Natural killer cell treated with Interleukin-12 subunit alpha and Interleukin-12 subunit beta and Interleukin-15 and Interleukin-18, amount 100 ng/mL, for 72 hours (primary cell): ENCODE measurements at regions not wholly inside any gene's neighbourhood (a gene's known extent, or its start where the extent isn't known, plus 50 kb on each side); places are given as distances from the start of the nearest gene placed in this dataset.

Experiments used
- ATAC-seq, 2 donors: fragments of 150-1000 bp; cut with Tn5 transposase in 1 of 2; sonication (Bioruptor Pico), chemical (Tn5 transposase) in 1 of 2; 2 replicates each; pipeline ENCODE4 v1.10.0; 2021
- DNase-seq: peaks from one replicate; pipeline ENCODE4 v3.0.0; 2022; ENCODE audit warnings: low spot score
- H3K27ac Mint-ChIP-seq, 2 donors: 1 replicate in 1 of 2; 2 replicates in 1 of 2; pipeline ENCODE4 v1.8.0; 2022; ENCODE audit warnings: mixed read lengths in 2 of 2, mild to moderate bottlenecking in 1 of 2, moderate library complexity in 1 of 2
- H3K27me3 Mint-ChIP-seq, 2 donors: 1 replicate in 1 of 2; 2 replicates in 1 of 2; pipeline ENCODE4 v1.8.0; 2022; ENCODE audit warnings: mixed read lengths in 2 of 2
- H3K36me3 Mint-ChIP-seq: one replicate; pipeline ENCODE4 v1.8.0; 2022; ENCODE audit warnings: mixed read lengths
- H3K4me1 Mint-ChIP-seq, 2 donors: 1 replicate in 1 of 2; 2 replicates in 1 of 2; pipeline ENCODE4 v1.8.0; 2022; ENCODE audit warnings: low read depth in 2 of 2, mixed read lengths in 2 of 2, mild to moderate bottlenecking in 1 of 2
- H3K4me3 Mint-ChIP-seq: one replicate; pipeline ENCODE4 v1.8.0; 2022; ENCODE audit warnings: mixed read lengths
- H3K9me3 Mint-ChIP-seq: 2 replicates; pipeline ENCODE4 v1.8.0; 2022; ENCODE audit warnings: mixed read lengths

DNA sequence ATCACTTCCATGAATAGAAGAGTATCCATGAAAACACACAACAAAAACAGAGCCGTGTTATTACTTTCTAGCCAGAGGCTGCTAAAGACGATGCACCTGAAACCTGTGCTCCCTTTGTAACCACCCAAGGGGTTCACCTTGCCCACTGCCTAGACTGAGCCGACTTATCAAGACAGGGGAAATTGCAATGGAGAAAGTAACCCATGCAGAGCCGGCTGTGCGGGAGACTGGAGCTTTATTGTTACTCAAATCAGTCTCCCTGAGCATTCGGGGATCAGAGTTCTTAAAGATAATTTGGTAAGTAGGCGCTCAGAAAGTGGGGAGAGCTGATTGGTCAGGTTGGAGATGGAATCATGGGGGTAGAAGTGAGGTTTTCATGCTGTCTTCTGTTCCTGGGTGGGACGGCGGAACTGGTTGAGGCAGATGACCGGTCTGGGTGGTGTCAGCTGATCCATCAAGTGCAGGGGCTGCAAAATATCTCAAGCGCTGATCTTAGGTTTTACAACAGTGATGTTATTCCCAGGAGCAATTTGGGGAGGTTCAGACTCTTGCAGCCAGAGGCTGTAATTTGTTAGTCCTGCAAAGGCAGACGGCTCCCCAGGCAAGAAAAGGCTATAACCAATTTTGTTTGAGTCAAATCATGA is 366.6 kb downstream of the PREX1 start:
- no peaks in the 10 kb centered on the region for H3K4me1 Mint-ChIP-seq
- no peaks in the 10 kb centered on the region for H3K36me3 Mint-ChIP-seq
- no peak overlapping the region for H3K27ac Mint-ChIP-seq
- peaks cover 4 to 12% of the 10 kb centered on the region in 2 donors for H3K27me3 Mint-ChIP-seq
- DNase-seq = no peak
- H3K9me3 Mint-ChIP-seq = no peaks in the 10 kb centered on the region
- H3K4me3 Mint-ChIP-seq = no peak overlapping the region
- no peak for ATAC-seq

DNA sequence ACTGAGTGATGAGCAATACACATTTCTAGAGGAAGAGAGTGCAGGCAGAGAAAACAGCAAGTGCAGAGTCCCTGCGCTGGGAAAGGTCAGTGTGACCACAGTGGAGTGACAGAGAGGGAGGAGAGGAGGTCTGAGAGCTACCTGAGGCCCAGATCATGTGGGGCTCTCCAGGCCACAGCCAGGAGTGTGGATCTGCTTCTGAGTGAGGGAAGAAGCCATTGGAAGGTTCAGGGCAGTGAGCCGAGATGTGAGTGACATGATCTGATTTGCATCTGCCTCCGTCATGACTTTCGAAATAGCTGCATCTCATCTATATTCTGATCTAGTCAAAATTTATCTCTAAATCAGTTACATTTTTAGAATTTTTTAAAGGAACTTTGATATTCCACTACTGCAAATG is 367.1 kb downstream of the PREX1 start:
- H3K27ac Mint-ChIP-seq = no peak overlapping the region
- no peaks in the 10 kb centered on the region for H3K9me3 Mint-ChIP-seq
- DNase-seq (no peak), ATAC-seq (no peak)
- no peak overlapping the region for H3K4me3 Mint-ChIP-seq
- no peaks in the 10 kb centered on the region for H3K4me1 Mint-ChIP-seq
- H3K27me3 Mint-ChIP-seq = peaks cover 4 to 12% of the 10 kb centered on the region in 2 donors
- no peaks in the 10 kb centered on the region for H3K36me3 Mint-ChIP-seq

DNA sequence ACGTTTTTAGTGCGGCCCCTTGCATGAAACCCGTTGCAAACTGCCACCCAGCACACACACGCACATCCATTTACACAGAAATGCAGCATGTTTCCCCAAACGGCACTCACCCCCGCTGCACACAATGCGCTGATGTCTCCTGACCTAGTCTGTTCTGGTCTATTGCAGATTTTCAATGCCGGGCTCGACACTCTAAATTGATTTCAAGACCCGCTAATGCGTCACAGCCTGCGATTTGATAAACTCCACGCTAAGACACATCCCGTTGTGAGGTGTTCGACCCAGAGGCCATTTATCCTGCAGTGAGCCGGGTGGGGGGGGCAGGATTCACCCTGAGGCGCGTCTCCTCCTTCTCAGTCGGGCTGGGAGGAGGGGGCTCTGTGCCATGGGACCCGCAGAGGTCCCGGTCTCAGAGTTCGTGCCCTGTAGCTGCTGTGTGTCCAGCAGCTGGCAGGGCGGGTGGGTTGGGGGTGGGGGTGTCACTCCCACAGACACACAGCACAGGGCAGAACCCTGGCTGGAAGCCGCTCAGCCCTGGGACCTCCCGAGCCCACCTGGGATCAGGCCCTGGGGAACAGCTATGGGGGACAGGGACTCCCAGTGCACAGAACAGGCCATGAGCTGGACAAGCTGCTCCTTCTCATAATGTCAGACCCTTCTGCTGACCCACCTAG is 367.9 kb downstream of the PREX1 start:
- Mint-ChIP-seq H3K27ac (no peak overlapping the region), H3K27me3 (peaks cover 4 to 12% of the 10 kb centered on the region in 2 donors), H3K4me3 (no peak overlapping the region), H3K4me1 (no peaks in the 10 kb centered on the region), H3K9me3 (no peaks in the 10 kb centered on the region), H3K36me3 (no peaks in the 10 kb centered on the region)
- no peak for ATAC-seq
- DNase-seq = no peak

DNA sequence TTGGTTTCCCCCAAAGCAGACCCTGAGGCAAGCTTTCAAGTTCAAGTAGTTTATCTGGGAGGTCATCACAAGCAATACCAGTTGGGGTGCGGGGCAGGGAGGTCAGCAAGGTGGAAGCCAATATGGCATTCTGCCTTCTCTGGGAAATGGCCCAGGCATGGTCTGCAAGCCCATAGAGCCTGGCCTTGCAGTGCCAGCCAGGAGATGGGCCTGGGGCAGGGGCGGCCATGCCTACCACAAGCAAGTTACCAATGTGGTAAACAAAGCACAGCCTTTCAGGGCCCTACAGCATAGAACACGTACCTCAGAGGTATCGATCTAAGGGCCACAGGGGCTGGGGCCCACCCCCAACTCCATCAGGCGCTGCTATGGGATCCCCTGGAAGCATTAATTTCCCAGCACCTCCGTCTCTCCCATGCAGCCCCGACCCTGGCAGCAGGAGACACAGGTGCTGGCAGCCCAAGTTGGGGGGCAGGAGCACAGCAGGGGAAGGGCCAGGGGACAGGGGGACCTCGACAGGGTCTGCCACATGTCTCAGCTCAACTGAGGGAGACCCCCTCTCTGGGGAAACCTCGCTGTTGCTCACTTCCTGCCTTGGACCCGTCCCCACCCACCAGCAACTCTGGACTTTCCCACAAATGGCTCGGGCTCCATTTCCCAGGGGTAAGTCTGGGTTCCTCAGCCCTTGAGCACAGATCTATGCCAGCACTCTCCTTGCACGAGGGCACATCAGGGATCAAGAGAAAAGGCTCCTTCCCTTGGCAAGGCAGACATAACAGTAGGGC is 369.0 kb downstream of the PREX1 start:
- Mint-ChIP-seq H3K36me3 (no peaks in the 10 kb centered on the region), H3K27ac (no peak overlapping the region), H3K4me1 (no peaks in the 10 kb centered on the region), H3K9me3 (no peaks in the 10 kb centered on the region), H3K4me3 (no peak overlapping the region), H3K27me3 (peaks cover 8 to 9% of the 10 kb centered on the region in 2 donors)
- ATAC-seq = no peak
- no peak for DNase-seq

DNA sequence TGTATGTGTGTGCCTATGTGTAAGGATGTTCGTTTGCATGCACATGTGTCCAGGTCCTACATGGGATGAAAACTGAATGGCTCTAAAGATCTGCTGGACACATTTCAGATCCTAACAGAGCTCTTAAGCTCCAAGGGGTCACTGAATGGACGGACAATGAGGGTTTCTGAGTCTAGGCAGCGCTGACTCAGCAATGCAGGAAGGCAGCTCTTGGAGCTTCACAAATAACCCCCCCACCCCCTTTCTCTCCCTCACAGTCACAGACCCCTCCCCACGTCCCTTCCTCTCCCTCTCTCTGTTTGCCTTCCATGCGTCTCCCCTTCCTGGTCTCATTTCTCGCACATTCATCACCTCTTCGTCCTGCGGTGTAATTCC is 369.8 kb downstream of the PREX1 start:
- Mint-ChIP-seq H3K4me1 (no peaks in the 10 kb centered on the region), H3K36me3 (no peaks in the 10 kb centered on the region), H3K27me3 (peaks cover 5 to 9% of the 10 kb centered on the region in 2 donors), H3K9me3 (no peaks in the 10 kb centered on the region), H3K4me3 (no peak overlapping the region), H3K27ac (no peak overlapping the region)
- DNase-seq (no peak), ATAC-seq (no peak)

DNA sequence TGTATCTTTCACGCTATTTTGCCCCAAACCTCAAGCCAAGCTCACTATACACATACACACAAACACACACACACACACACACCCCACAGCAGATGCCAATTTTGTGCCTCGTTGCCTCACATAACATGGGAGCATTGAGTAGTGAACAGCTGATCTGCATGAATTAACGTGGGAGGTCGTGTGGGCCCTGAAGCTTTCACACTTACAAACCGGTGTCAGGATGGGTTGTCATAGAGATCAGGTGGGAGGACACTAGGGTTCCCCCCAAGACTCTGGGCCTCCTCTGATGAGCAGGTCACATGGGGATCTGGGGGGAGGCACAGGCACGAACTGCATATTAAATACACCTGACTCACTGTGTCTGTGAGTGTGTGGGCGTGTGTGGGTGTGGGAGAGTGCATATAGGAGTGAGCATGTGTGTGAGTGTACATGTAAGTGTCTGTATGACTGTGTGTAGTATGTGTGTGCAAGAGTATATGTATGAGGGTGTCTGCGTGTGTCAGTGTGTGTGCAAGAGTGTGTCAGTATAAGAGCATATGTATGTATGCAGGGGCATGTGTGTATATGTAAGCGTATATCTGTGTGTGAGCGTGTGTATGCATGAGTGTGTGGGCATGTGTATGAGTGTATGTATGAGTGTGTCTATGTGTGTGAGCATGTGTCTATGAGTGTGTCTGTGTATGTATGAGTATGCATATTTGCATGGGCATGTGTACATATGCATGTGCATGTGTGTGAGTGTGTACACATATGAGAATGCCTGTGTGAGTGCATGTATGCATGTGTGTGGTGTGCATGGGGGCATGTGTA is 370.4 kb downstream of the PREX1 start:
- no peak overlapping the region for H3K4me3 Mint-ChIP-seq
- H3K9me3 Mint-ChIP-seq = no peaks in the 10 kb centered on the region
- ATAC-seq (no peak), DNase-seq (no peak)
- H3K27me3 Mint-ChIP-seq = peaks cover 5 to 9% of the 10 kb centered on the region in 2 donors
- no peak overlapping the region for H3K27ac Mint-ChIP-seq
- no peaks in the 10 kb centered on the region for H3K4me1 Mint-ChIP-seq
- no peaks in the 10 kb centered on the region for H3K36me3 Mint-ChIP-seq

DNA sequence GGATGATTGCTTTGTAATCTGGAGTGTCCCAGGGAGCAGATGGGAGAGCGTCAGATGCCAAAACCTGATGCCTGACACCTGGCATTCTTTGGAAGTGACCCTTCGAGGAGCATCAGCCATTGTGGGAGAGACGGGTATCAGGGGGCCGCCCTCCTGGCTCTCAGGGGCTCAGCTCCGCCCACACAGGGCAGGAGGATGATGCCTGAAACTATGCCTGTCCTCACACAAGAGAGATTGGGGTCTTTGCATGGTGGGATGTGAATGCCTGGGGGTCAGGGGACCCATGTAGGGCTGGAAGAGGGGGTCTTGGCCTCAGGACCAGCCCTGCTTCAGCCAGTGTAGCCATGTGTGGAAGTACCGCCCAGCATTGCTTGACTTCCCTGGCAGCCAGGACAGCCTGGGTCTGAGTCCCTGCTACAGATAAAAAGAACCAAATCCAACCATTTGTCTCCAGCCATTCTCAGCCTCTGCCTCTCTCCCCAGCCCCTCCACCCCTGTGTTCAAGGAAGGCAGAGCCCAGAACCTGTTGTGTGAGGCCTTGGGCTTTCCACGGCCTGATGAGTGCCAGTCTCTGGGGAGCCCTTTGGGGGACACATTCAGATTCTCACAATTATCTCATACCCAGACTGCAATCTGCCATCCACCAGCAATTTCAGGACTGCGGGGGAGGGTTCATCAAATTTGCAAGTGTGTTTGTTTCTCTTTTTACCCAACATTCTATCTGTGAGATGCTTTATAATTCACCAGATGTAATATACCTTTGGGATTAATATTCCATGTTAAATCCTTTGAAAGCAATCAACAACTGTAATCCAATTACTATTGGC is 371.2 kb downstream of the PREX1 start:
- Mint-ChIP-seq H3K27ac (no peak overlapping the region), H3K27me3 (peaks cover 5 to 9% of the 10 kb centered on the region in 2 donors), H3K4me1 (no peaks in the 10 kb centered on the region), H3K4me3 (no peak overlapping the region), H3K9me3 (no peaks in the 10 kb centered on the region), H3K36me3 (no peaks in the 10 kb centered on the region)
- DNase-seq (no peak), ATAC-seq (no peak)

DNA sequence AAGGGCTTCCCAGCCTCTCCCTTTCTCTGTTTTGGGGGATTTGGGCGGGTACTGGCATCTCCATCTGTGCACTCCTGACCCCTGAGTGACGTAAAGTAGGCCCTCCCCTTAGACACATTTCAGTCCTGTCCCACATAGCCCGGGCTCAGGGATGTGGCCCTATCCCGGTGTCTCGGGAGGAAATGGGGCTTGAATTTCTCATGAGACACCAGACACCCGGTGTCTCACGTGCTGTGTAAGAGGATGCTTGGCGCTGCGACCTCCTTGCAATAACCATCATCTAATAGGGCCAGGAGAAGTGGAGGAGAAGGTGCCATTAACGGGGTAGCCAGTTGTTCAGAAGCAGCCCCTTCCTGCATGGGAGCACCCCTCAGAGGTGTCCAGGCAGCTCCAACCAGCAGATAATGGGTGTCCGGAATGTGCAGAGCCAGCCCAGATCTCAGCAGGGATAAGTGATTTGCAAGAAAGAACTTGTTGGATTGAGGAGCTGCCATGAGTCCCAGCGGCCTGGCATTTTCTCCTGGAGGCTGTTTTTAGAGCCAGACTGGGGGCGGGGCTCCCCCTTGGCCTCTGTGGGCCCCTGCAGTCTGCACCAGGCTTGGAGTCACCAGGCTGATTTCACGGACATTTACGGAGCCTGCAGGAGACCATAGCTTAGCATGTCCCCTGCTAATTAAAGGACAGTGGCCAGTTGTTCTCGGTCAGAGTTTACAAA is 372.0 kb downstream of the PREX1 start:
- H3K4me3 Mint-ChIP-seq = no peak overlapping the region
- DNase-seq (no peak), ATAC-seq (no peak)
- no peak overlapping the region for H3K27ac Mint-ChIP-seq
- H3K4me1 Mint-ChIP-seq = no peaks in the 10 kb centered on the region
- no peaks in the 10 kb centered on the region for H3K36me3 Mint-ChIP-seq
- H3K9me3 Mint-ChIP-seq = no peaks in the 10 kb centered on the region
- H3K27me3 Mint-ChIP-seq = peaks cover 5 to 9% of the 10 kb centered on the region in 2 donors

DNA sequence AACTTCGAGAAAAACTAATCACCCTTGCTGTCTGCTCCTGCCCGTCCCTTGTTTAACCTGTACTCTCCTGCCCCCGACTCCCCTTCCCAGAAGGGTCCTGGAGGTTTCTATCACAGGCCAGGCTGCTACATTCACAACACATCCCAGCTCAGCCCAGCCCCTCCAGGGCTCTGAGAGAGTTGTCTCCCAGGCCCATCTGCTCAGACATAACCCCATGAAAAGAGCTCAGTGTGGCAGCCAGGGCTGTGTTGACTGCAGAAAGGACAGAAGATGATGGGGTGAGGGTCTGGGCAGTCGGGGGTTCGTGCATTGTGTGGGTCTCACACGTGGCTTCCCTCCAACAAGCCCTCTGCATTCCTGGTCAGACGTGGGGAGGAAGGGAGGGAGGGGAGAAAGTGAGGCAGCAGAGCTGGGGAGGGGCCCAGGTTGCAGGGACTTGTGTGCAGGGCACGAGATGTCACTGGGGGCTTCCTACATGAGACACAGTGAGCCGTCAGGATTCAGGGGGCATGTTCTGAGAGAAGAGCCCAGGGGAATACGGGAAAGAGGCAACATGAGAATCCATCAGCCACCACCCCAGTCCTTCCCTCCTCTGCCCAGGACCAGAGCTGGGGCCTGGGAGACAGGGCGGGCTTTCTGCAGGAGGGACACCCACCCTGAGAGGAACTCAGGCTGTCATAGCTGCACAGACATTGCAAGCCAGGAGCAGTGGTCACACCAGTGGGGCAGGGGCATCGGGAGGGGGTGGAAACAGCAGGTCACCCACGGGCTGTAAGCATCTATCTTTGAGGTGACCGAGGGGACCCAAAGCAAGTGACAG is 372.9 kb downstream of the PREX1 start:
- H3K27ac Mint-ChIP-seq = no peak overlapping the region
- no peak for ATAC-seq
- peaks cover 0 to 5% of the 10 kb centered on the region in 2 donors for H3K27me3 Mint-ChIP-seq
- no peaks in the 10 kb centered on the region for H3K9me3 Mint-ChIP-seq
- H3K36me3 Mint-ChIP-seq = no peaks in the 10 kb centered on the region
- H3K4me3 Mint-ChIP-seq = no peak overlapping the region
- H3K4me1 Mint-ChIP-seq = no peaks in the 10 kb centered on the region
- no peak for DNase-seq

DNA sequence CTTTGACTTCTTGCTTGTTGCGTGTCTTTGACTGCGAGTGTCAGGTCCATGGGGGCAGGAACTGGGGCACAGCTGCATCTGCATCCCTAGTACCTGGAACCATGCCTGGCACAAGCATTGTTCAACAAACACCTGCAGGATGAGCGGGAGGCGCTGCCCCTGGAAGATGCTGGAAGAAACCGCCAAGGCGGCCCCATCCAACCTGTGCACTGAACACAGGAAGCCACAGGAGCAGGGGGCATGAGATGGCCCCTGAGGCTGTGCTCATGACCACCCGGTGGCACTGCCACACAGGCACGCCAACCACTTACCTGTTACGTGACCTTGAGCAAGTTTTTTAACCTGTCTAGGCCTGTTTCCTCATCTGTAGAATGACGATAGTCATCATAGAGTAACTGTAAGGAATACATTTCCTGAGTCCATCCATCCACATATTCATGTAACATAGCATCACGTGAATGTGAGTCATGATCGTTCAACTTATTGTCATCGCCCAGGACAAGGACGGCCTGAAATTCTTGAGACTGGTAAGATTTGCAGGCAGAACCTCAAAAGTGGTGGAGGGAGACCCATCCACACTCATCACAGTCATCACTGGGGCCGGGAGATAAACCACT is 374.2 kb downstream of the PREX1 start:
- DNase-seq (no peak), ATAC-seq (no peak)
- H3K27me3 Mint-ChIP-seq = peaks cover 0 to 5% of the 10 kb centered on the region in 2 donors
- no peak overlapping the region for H3K4me3 Mint-ChIP-seq
- no peaks in the 10 kb centered on the region for H3K36me3 Mint-ChIP-seq
- no peaks in the 10 kb centered on the region for H3K4me1 Mint-ChIP-seq
- no peak overlapping the region for H3K27ac Mint-ChIP-seq
- no peaks in the 10 kb centered on the region for H3K9me3 Mint-ChIP-seq

DNA sequence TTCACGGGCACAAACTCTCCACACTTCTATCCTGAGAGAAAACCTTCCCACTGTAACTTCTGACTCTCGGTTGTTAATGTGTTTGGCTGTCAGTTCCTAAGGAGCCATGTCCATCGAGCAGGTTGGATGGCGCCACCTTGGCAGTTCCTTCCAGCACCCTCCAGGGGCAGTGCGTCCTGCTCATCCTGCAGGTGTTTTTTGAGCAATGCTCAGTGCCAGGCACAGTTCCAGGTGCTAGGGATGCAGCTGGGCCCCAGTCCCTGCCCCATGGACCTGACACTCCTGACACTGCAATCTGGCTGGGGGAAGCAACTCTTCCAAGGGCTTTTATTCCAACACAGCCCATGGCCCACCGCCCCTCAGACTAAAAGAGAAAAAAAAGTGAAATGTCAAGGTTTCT is 376.4 kb downstream of the PREX1 start:
- DNase-seq = no peak
- Mint-ChIP-seq H3K4me1 (no peaks in the 10 kb centered on the region), H3K27me3 (peaks cover 7 to 11% of the 10 kb centered on the region in 2 donors), H3K9me3 (no peaks in the 10 kb centered on the region), H3K4me3 (no peak overlapping the region), H3K27ac (no peak overlapping the region), H3K36me3 (no peaks in the 10 kb centered on the region)
- ATAC-seq = no peak
